Fibroblast of gingiva (primary cell): ENCODE measurements at regions not wholly inside any gene's neighbourhood (a gene's known extent, or its start where the extent isn't known, plus 50 kb on each side); places are given as distances from the start of the nearest gene placed in this dataset.

Experiments used
- DNase-seq: peaks from one replicate; pipeline ENCODE4 v3.0.0-alpha.2; 2011; ENCODE audit warnings: low read depth

- no peak for DNase-seq
Observed at GRCh38 chr10:118107040-118107439, 60.3 kb upstream of the RAB11FIP2 start.

GRCh38 chr10:118106426-118106825 lies 59.7 kb upstream of the RAB11FIP2 start:
- peak; percentile 3 for DNase-seq

GRCh38 chr10:118102121-118102520 lies 55.4 kb upstream of the RAB11FIP2 start:
- peak; percentile 26 for DNase-seq

GRCh38 chr10:118101501-118101900 lies 54.8 kb upstream of the RAB11FIP2 start:
- peak; percentile 53 for DNase-seq
